Esophagus mucosa (tissue), 1 donor: ENCODE measurements at regions not wholly inside any gene's neighbourhood (a gene's known extent, or its start where the extent isn't known, plus 50 kb on each side); places are given as distances from the start of the nearest gene placed in this dataset.
"Not testable (repeated sequence)": the region's sequence is repeated elsewhere in the genome, so short reads cannot be mapped to it uniquely, and the experiment has no call there.

Source experiments
- ATAC-seq: fragments of 200-7000 bp; cut with Tn5 transposase; one replicate; pipeline ENCODE4 v1.9.1; 2020
- donor health status: DM: yes; HTN: yes; CAD: no.

- ATAC-seq = no peak
These were observed 437.1 kb upstream of the CTSO start for GRCh38 chr4:156390599-156391324.

- no peak for ATAC-seq
These were observed 435.2 kb upstream of the CTSO start for GRCh38 chr4:156388826-156389225.

GRCh38 chr4:156378033-156378665, 424.5 kb upstream of the CTSO start:
- ATAC-seq = no peak

GRCh38 chr4:156377036-156377710, 423.5 kb upstream of the CTSO start:
- ATAC-seq = no peak

- ATAC-seq = no peak
These were observed 421.2 kb upstream of the CTSO start for GRCh38 chr4:156374894-156375293.

- no peak for ATAC-seq
These were observed 420.4 kb upstream of the CTSO start for GRCh38 chr4:156374069-156374468.

- ATAC-seq = not testable (repeated sequence)
These were observed 413.8 kb upstream of the CTSO start for GRCh38 chr4:156367502-156367901.

GRCh38 chr4:156362581-156362980, 408.9 kb upstream of the CTSO start:
- ATAC-seq = no peak

GRCh38 chr4:156347412-156348075, 393.9 kb upstream of the CTSO start:
- no peak for ATAC-seq

- ATAC-seq = no peak
These were observed 393.3 kb upstream of the CTSO start for GRCh38 chr4:156346959-156347385.

GRCh38 chr4:156344397-156344796, 390.7 kb upstream of the CTSO start:
- no peak for ATAC-seq

- no peak for ATAC-seq
These were observed 382.8 kb upstream of the CTSO start for GRCh38 chr4:156336511-156336910.

GRCh38 chr4:156335721-156336120, 382.1 kb upstream of the CTSO start:
- ATAC-seq = no peak

GRCh38 chr4:156330436-156331031, 376.9 kb upstream of the CTSO start:
- no peak for ATAC-seq

- no peak for ATAC-seq
These were observed 376.1 kb upstream of the CTSO start for GRCh38 chr4:156329779-156330178.

- no peak for ATAC-seq
These were observed 375.2 kb upstream of the CTSO start for GRCh38 chr4:156328882-156329281.

- no peak for ATAC-seq
These were observed 372.6 kb upstream of the CTSO start for GRCh38 chr4:156326246-156326645.

GRCh38 chr4:156322592-156322991, 368.9 kb upstream of the CTSO start:
- ATAC-seq = no peak

GRCh38 chr4:156321203-156321602, 367.5 kb upstream of the CTSO start:
- ATAC-seq = no peak

- ATAC-seq = no peak
These were observed 359.8 kb upstream of the CTSO start for GRCh38 chr4:156313497-156313896.

- ATAC-seq = no peak
These were observed 358.7 kb upstream of the CTSO start for GRCh38 chr4:156312261-156312847.

GRCh38 chr4:156309031-156309430, 355.4 kb upstream of the CTSO start:
- ATAC-seq = no peak
